ENCODE measurements at regions not wholly inside any gene's neighbourhood (a gene's known extent, or its start where the extent isn't known, plus 50 kb on each side); places are given as distances from the start of the nearest gene placed in this dataset.

DNA sequence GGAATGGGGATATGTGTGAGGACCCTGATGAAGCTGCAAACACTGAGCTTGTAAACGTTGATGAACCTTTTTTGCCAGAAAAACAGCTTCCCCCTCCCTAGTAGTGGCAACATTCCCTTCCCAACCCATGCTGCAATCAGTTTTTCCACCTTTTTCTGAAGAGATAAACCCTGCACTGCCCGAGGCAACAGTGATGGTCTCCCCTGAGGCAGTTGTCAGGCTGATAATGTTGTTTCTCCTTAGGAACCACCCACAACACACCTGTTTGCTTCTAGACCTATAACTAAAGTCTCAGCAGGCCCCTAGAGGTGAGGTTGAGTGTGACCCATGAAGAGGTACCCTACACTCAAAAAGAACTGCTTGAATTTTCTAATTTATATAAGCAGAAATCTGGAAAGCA, 922.4 kb upstream of the ADGRL4 start:
- TF ChIP-seq, protein P1, sequence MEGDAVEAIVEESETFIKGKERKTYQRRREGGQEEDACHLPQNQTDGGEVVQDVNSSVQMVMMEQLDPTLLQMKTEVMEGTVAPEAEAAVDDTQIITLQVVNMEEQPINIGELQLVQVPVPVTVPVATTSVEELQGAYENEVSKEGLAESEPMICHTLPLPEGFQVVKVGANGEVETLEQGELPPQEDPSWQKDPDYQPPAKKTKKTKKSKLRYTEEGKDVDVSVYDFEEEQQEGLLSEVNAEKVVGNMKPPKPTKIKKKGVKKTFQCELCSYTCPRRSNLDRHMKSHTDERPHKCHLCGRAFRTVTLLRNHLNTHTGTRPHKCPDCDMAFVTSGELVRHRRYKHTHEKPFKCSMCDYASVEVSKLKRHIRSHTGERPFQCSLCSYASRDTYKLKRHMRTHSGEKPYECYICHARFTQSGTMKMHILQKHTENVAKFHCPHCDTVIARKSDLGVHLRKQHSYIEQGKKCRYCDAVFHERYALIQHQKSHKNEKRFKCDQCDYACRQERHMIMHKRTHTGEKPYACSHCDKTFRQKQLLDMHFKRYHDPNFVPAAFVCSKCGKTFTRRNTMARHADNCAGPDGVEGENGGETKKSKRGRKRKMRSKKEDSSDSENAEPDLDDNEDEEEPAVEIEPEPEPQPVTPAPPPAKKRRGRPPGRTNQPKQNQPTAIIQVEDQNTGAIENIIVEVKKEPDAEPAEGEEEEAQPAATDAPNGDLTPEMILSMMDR (IDR thresholded peaks at IDR 0.05) = no peak
- no peak for TF ChIP-seq POLR2A (IDR thresholded peaks at IDR 0.05)
